Parathyroid adenoma (tissue), 2 donors: ENCODE measurements at regions not wholly inside any gene's neighbourhood (a gene's known extent, or its start where the extent isn't known, plus 50 kb on each side); places are given as distances from the start of the nearest gene placed in this dataset.

Experiments
- H2AFZ ChIP-seq: fragments of 300-600 bp; sonication (generic); one replicate; pipeline ENCODE4 v1.7.0; 2017; ENCODE audit warnings: antibody characterized with exemption, mild to moderate bottlenecking
- H3K27ac ChIP-seq: fragments of 300-600 bp; sonication (generic); one replicate; pipeline ENCODE4 v1.7.0; 2017
- H3K27me3 ChIP-seq: fragments of 300-600 bp; sonication (generic); one replicate; pipeline ENCODE4 v1.7.0; 2017; ENCODE audit warnings: low read length; ENCODE audit not compliant: control insufficient read depth, insufficient read depth
- H3K36me3 ChIP-seq: fragments of 300-600 bp; sonication (generic); one replicate; pipeline ENCODE4 v1.7.0; 2017; ENCODE audit warnings: low read length; ENCODE audit not compliant: control insufficient read depth, insufficient read depth
- H3K4me1 ChIP-seq: fragments of 300-600 bp; sonication (generic); one replicate; pipeline ENCODE4 v1.7.0; 2017; ENCODE audit warnings: control low read depth
- H3K4me2 ChIP-seq: fragments of 300-600 bp; sonication (generic); one replicate; pipeline ENCODE4 v1.7.0; 2017; ENCODE audit warnings: low read length
- H3K4me3 ChIP-seq: fragments of 300-600 bp; sonication (generic); one replicate; pipeline ENCODE4 v1.7.0; 2017; ENCODE audit warnings: low read depth, low read length
- H3K79me2 ChIP-seq: fragments of 300-600 bp; sonication (generic); one replicate; pipeline ENCODE4 v1.7.0; 2017; ENCODE audit warnings: control low read depth
- H3K9ac ChIP-seq: fragments of 300-600 bp; sonication (generic); one replicate; pipeline ENCODE4 v1.7.0; 2017; ENCODE audit warnings: mild to moderate bottlenecking
- H3K9me3 ChIP-seq: fragments of 300-600 bp; sonication (generic); one replicate; pipeline ENCODE4 v1.7.0; 2017; ENCODE audit warnings: low read length; ENCODE audit not compliant: control insufficient read depth
- TF ChIP-seq, protein P1 (sequence below): fragments of 300-600 bp; sonication (generic); IDR thresholded peaks from one replicate; pipeline ENCODE4 v1.7.0; 2017; ENCODE audit warnings: antibody characterized with exemption, mild to moderate bottlenecking
- donor health status: primary hyperparathyroidism.

DNA sequence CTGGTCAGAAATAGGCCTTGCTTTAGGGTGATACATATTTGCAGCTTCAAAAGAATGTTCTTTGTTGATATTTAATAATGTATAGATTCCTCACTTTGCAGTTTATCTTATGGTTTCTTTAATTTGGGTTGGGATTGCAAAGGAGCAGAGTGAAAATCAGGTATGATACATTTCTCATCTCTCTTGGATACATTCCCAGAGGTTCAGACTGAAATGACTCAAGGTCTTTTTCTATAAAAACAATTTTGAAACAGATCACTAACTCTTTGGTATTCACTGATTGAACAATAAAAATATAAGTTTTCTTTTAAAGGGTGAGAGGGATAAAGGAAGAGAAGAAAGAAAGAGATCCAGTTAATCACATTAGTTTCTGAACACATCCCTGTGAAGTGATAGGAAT, 606.5 kb upstream of the CAMK1G start:
- Histone ChIP-seq H3K36me3 (no peaks in the 10 kb centered on the region), H3K79me2 (no peaks in the 10 kb centered on the region), H3K4me2 (no peak overlapping the region), H3K9ac (no peak overlapping the region), H3K27ac (no peak overlapping the region), H3K9me3 (no peaks in the 10 kb centered on the region), H2AFZ (no peak overlapping the region), H3K4me1 (no peaks in the 10 kb centered on the region), H3K27me3 (no peaks in the 10 kb centered on the region), H3K4me3 (no peak overlapping the region)
- TF ChIP-seq, protein P1, sequence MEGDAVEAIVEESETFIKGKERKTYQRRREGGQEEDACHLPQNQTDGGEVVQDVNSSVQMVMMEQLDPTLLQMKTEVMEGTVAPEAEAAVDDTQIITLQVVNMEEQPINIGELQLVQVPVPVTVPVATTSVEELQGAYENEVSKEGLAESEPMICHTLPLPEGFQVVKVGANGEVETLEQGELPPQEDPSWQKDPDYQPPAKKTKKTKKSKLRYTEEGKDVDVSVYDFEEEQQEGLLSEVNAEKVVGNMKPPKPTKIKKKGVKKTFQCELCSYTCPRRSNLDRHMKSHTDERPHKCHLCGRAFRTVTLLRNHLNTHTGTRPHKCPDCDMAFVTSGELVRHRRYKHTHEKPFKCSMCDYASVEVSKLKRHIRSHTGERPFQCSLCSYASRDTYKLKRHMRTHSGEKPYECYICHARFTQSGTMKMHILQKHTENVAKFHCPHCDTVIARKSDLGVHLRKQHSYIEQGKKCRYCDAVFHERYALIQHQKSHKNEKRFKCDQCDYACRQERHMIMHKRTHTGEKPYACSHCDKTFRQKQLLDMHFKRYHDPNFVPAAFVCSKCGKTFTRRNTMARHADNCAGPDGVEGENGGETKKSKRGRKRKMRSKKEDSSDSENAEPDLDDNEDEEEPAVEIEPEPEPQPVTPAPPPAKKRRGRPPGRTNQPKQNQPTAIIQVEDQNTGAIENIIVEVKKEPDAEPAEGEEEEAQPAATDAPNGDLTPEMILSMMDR: no peak

GRCh38 chr1:208977638-208978256, 605.8 kb upstream of the CAMK1G start:
- TF ChIP-seq, protein P1: no peak
- Histone ChIP-seq H3K9ac (no peak overlapping the region), H2AFZ (no peak overlapping the region), H3K4me1 (no peaks in the 10 kb centered on the region), H3K9me3 (no peaks in the 10 kb centered on the region), H3K27ac (no peak overlapping the region), H3K4me3 (no peak overlapping the region), H3K4me2 (no peak overlapping the region), H3K36me3 (no peaks in the 10 kb centered on the region), H3K79me2 (no peaks in the 10 kb centered on the region), H3K27me3 (no peaks in the 10 kb centered on the region)

DNA sequence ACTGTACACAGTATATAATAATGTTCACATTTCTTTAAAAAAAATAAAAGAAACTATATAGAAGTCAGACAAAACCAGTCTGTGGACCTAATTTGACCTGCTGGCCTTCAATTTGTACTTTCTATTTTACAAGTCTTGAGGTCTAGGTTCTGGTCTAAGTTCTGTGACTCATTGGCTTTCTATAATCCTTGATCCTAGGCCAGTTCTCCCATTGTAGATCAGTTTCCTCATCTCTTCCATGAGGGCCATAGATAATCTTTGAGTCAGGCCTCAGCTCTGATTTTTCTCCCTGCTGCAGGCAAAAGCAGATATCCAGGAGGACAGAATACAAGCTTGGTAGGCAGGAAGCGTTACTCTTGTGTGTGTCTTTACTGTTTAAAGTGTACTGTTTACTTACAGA, 603.7 kb upstream of the CAMK1G start:
- Histone ChIP-seq H3K9me3 (no peaks in the 10 kb centered on the region), H3K36me3 (no peaks in the 10 kb centered on the region), H3K27me3 (no peaks in the 10 kb centered on the region), H3K27ac (no peak overlapping the region), H3K79me2 (no peaks in the 10 kb centered on the region), H3K9ac (no peak overlapping the region), H2AFZ (no peak overlapping the region), H3K4me3 (no peak overlapping the region), H3K4me2 (no peak overlapping the region), H3K4me1 (no peaks in the 10 kb centered on the region)
- TF ChIP-seq, protein P1: no peak

- Histone ChIP-seq H2AFZ (no peak overlapping the region), H3K36me3 (no peaks in the 10 kb centered on the region), H3K79me2 (no peaks in the 10 kb centered on the region), H3K9me3 (no peaks in the 10 kb centered on the region), H3K9ac (no peak overlapping the region), H3K4me3 (no peak overlapping the region), H3K4me1 (no peaks in the 10 kb centered on the region), H3K4me2 (no peak overlapping the region), H3K27me3 (no peaks in the 10 kb centered on the region), H3K27ac (no peak overlapping the region)
- TF ChIP-seq, protein P1: no peak
These were observed 602.9 kb upstream of the CAMK1G start for GRCh38 chr1:208980605-208981004.

GRCh38 chr1:208985231-208985630, 598.3 kb upstream of the CAMK1G start:
- no peaks in the 10 kb centered on the region for H3K4me1 ChIP-seq
- TF ChIP-seq, protein P1: no peak

More at GRCh38 chr1:208985231-208985630, 598.3 kb upstream of the CAMK1G start:
- Histone ChIP-seq H3K4me3 (no peak overlapping the region), H3K9ac (no peak overlapping the region), H3K36me3 (no peaks in the 10 kb centered on the region), H3K9me3 (no peaks in the 10 kb centered on the region), H3K4me2 (no peak overlapping the region), H3K27ac (no peak overlapping the region), H2AFZ (no peak overlapping the region), H3K27me3 (no peaks in the 10 kb centered on the region), H3K79me2 (no peaks in the 10 kb centered on the region)
